SKM-1 treated with dmso at 0.1 percent for 144 hours (cell line): ENCODE measurements at regions not wholly inside any gene's neighbourhood (a gene's known extent, or its start where the extent isn't known, plus 50 kb on each side); places are given as distances from the start of the nearest gene placed in this dataset.

ENCODE experiments used
- DNase-seq: peaks from one replicate; lab custom pipeline; 2025; ENCODE audit not compliant: unreplicated experiment; lab: John Stamatoyannopoulos, UW

DNA sequence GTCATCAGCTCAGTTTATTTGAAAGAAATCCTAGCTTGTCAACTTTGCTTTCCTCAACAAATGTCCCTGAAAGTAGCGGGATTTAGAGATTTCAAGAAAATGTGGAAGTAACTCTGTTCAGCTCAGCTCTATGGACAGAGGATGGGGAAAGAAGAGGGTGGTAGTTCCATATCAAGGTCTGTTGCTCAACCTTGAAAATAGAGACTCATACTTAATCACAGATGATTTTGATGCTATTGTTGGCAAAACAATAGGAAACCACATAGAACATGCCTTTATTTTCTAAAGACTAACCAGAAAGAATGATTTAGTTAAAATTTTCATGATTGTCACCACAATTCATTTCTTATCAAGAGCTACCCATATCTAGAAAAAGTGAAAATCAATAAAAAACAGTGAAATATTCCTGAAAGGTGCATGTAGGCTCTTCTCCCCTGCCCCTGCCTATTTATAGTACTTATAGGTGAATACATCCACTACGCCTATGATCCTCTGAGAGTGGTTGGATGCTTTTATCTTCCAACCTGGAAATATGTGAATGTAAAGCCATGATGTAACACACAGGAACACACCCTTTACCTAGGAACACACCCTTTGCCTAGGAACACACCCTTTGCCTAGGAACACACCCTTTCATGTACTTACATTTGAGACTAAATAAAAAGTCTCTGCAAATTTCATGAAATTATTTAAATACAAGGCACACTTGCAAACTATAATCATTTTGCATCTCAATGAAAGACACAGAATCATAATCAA lies 65.8 kb downstream of the ETAA1 start:
- no peak for DNase-seq

DNA sequence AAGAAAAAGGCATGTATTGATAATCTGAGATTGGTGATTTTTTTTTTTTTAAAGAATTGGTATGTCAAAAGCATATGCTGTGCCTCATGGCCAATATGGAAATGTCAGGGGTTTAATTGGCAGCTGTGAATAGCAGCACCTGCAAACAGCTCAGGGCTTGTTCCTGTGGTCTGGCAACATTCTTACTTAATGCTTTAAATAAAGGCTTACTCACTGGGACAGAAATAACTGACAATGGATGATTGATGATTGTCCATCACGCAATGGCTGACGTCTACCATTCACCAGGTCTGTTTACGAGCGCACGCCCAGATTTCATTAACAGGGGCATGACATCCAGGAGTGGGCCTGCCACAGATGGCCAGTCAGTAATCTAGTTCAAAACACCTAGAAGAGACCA lies 66.7 kb downstream of the ETAA1 start:
- DNase-seq, result no peak

DNA sequence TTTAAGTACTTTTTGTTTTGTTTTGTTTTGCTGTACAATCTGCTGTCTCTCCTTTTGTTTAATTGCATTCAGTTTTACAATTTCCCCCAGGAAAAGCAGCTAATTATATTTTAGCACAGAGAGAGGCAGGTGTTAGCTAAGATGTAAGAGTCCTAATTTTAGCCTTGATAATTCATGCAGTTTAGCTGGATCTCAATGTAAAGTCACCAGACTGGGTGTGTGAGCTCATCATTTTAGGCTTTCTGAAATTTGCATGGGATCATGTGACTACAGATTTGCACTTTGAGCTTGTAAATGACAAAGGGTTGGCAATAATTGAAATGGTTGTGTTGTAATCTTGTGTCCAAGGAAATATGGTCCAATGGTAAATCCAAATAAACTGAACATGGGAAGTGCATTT lies 68.5 kb downstream of the ETAA1 start:
- DNase-seq, result no peak

DNA sequence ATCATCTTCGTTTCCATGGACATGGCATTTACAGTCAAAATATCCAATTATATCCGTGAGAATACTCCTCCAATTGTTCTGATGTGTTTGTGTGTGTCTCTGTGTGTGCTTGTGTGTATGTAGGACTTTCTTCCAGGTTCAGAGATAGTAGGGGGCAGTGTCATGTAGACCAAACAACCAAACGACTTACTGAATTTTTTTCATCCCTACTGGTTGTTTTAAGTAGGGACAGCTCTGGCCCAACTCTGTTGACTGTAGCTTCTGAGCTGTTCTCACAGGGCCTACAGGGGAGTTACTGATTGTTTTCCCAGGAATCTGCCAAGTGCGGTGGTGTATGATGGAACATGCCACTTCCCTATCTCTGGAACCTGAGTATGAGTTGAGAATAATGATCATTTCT lies 69.6 kb downstream of the ETAA1 start:
- DNase-seq, result no peak

DNA sequence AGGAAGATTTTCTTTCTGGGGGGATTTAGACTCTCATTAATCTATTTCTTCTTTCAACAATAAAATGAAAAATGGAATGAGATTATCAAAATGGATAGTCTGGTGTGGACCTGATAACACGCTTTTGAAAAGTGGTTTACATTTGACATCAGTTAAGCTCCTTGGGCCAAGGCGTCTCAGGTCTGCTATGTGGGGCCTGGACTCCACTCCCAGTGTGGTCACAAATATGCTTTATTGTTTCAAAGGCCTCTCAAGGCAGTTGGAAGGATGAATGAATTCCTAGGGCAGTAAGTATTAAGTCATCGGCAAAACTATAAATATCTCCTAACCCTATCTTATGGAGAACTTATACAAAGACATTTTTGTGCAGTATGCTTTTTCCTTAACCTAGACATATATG lies 74.5 kb downstream of the ETAA1 start:
- no peak for DNase-seq

DNA sequence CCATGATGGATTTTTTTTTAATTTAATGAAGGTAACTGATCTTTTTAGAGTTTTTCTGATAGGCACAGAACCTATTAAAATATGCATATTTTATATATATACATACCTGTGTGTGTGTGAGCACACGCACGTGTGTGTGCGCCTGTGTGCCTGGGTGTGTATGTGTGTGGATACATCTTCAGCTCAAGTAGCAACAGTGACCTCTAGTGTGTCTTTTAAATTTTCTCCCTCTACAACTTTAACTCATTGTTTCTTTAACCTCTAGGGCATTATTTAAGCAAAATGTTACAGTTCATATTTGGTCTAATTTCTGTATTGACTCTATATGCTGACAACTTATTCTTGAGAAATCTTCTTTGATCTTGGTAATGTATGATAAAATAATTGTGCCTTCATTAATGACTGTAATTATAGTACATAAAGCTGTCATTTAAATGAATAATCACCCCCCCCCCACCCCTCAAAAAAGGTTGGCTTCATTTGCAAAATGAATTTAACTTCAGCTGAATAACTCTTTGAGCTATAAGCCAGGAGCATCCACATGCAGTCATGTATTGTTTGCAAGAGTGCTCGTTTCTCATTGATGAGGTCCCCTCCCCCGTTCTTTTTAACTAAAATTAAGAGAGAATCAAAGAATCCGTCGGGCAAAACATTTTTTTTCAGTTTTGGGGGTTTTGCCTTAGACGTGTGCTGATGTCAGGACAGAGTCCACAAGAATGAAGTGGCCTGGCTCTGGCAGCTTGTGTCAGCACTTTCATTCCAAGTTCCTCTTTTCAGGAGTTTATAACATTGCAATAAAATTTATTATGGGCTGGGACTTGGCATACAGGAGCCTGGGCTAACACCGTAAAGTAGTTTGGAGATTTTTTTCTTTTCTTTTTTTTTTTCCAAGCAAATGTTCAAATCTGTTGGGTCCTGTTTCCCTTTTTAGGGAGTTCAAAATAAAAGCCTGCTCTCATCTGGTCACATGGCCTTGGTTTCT lies 80.0 kb downstream of the ETAA1 start:
- no peak for DNase-seq

DNA sequence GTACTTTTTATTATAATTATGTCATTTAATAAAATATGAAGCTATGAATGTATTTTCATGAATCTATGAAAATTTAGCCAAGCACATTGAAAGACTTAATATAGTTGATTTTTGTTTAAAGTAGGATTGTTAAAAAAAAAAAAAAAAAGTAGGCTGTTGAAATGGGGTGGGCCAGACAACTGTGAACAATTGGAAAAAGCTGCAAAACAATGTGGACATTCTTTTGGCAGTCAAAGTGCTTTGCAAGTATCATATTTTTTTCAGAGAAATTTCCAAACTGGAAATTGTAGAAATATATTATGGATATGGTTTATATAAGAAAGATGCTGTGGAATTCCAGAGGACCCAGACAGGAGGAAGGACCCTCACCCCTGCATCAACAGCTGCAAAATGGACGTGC lies 82.1 kb downstream of the ETAA1 start:
- no peak for DNase-seq

DNA sequence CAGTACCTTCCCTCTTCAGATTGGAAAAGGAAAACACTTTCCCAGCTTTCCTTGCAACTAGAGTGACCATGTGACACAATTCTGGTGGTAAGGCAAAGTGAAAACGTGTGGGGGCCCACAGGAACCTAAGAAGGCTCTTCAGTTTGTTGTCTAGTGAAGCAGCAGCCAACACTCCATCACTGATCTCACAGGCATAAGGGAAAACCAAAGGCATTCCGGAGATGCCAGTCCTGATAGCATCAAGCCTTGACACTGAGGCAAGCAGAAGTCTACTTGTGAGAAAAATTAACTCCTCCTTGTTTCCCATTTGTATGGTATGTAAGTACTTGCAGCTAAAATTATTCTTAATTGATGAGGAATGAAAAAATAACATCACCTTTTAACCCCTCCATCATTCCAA lies 88.3 kb downstream of the ETAA1 start:
- DNase-seq, result no peak

DNA sequence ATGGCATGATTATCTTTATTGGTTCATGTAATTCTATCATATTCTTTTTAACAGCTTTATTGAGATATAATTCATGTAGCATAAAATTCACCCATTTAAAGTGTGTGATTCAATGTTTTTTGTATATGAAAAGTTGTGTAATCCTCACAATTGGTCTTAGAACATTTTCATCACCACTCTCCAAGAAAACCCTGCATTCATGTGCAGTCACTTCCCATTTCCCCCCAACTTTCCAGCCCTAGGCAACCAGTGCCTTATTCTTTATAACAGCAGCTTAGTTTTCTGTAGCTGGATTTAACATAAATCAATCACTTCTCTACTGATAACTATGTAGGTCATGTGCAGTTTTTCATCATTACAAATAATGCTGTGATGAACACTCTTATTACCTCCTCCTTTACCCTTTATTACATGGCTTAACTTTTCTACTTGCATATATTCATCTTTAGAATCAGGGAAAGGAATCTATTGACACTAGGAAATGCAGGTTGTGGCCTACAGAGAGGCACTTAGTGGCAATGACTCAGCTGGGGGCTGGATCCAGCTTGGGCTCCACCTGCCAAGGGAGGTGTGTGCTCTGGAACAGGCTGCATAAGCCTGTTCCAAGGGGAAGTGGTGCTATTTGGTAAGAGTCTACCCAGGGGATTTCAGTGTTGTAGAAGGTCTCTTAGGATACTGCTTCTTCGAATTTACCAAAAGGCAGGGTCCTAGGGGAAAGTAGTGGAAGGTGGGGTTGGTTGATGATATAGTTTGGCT lies 89.1 kb downstream of the ETAA1 start:
- no peak for DNase-seq

DNA sequence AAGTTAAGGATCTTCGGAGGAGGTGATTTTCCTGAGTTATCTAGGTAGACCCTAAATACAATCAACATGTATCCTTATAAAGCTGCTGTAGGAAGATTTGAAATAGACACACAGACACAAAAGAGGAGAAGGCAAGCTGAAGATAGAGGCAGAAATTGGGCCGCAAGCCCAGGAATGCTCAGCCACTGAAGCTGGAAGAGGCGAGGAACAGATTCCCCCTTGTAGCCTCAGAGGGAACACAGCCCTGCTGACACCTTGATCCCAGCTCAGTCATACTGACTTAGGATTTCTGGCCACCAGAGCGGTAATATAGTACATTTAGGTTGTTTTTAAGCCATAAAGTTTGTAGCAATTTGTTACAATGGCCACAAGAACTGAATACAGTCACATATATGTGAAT lies 90.9 kb downstream of the ETAA1 start:
- DNase-seq, result no peak

DNA sequence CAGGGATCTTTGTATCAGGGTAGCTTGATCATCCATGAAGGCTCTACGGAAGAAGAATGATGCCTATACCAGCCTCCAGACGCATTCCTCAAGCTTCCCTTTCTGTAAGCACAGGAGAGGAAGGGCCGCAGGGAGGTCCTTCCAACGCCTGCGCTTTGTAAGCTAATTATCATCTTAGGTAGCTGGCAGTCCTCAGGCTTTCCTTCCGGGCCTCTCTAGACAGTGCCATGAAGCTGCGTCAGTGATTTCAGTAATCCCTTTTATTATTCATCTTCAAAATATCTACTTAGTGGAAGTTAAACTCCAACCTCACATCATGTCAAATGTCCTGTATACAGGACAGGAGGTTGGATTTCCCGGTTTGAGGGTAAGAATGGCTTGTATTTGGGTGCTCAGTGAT lies 92.3 kb downstream of the ETAA1 start:
- DNase-seq, result no peak

DNA sequence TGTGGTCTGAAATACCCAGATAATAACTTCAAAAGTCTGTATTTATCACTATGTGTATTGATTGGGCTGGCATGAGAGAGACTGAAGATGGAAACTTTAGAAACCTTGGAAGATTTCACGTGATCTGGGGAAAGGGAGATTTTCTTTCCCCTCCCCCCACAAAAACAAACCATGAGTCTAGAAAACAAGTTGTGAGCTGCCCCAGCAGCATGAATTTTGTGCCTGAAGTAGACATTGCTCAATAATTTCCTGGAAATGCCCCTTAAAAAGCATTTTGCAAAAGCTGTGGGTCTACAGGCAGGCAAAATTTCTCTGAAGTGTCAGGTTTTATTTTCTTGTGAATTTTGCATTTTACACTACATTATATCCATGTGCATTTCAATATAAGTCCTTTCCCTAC lies 101.8 kb downstream of the ETAA1 start:
- DNase-seq, result no peak

DNA sequence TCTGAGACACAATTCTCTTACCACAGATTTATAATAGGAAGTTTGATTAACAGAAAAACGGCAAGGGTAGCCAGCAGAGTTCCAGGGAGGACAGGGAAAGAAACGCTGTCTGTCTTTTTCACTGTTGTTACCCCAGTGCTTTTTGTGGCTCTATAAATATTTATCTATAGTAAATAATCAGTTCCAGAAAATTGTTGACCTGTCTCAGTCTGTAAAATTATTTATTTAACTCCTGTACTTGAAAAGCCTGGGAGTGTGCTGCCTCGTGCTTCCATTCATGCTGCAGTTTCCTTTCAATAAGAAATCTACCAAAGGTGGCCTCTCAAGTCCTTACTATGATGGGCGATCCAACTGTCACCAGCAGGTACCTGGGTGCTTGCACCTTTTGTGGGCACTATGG lies 102.9 kb downstream of the ETAA1 start:
- DNase-seq, result no peak

DNA sequence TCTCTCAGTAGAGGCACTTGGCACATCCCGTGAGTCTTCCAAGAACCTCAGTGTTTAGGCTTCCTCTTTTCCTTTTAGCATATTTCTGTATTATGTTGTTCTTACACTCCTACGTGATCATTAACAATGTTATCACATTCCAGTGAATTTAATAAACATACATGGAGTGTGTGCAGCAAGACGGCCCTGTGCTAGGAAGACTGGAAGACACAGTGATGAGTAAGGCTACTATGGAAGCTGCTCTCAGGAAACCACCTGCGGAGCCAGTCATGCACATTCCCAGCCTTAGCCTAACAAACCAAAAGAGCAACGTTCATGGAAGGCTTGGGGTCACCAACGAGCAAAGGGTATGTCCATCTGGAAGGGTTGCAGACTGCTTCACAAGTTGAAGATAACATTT lies 103.4 kb downstream of the ETAA1 start:
- DNase-seq, result no peak

DNA sequence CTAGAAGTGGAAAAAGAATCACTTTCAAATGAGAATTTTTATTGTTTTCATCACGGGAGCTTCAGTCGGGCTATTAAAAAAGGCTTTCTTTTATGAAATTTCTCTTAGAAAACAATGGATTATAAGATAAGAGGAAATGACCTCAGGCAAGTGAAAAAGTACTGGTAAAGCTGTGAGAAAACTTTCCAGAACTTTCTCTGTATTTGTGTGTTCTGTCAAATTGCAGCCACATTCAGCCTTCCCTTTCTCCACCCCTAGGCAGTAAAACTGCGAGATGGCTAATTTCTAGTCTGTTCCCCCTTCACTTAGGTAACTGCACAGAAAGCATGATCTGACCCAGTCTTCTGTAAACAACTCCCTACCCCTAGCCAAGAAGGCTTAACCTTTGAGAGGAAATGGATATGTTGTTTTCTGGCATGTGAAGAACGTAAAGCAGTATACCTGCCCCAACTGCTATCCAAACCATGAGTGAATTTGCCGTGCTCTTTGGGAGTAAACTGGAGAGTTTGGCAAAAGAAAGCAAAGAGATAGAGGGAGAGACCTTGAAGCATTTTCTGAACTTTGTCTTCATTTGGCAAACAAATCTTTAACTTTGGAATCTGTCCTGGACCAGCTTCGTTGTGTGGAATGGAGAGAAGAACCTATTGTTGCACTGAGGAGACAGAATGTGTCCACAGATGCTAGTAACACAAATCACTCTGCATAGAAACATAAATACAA lies 105.4 kb downstream of the ETAA1 start:
- no peak for DNase-seq

DNA sequence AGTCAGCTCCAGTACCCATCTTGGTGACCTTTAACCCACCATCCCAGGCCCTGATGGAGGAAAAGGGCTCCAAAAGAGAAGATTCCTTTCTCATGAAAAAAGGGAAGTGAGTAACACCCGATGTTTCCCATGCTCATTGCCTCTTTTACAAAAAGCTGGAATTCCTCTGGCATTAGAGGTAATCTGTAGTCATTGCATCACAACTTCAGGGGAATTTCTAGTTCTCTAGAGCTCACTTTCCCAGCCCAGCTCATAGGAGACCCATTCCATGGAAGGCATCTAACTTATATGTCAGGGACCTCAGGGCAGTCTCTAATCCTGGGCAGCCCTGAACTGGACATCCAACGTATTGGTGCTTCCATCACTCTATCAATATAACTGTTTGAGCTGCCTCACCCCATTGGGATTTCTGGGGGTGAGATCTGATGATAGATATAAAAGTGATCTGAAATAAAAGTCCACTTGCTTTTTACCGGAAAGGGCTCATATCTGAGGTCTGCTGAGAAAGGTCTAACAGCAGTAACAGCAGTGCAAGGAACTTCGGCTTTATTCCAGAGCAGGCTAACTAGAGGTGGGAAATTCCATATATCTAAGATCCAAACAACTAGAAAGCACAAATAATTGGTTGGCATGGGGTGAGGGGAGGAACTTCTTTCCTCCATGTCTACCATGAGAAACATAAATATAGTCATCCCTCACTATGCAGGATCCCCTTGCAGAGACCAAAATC lies 106.1 kb downstream of the ETAA1 start:
- no peak for DNase-seq

DNA sequence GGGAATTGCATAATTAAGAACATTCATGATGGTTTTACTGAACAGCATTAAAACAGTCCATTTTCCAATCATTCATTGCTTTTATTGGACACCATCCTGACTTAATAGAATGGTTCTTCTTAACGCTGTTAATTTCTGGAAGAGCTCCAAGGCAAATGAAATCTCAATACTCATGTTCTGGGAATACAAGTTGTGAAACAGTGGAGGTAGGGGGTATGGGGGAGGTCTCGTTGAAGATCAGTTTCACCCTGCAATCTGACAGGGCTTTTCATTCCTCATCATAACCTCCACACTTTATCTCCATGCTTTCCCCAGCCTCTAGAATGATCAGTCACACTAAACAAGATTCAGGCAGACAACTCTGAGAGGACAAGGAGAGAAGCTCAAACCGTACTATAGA lies 113.6 kb downstream of the ETAA1 start:
- DNase-seq, result no peak

DNA sequence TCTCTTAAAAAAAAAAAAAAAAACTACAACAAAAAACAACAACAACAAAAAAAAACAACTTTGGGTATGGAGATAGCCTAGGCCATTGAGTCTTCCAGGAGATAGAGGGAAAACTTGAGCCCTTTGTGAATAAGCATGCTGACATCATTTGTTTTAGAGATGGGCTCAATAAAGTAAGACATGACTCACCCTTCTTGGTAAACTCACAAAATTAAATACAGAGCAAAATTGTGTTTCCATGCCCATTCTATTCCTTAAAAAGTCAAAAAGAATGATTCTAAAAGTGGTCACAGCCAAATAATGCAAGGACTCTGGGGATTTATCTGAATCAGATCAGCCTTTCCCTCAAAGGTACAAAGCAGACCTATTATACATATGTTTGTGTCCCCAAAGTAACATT lies 117.4 kb downstream of the ETAA1 start:
- DNase-seq, result no peak

DNA sequence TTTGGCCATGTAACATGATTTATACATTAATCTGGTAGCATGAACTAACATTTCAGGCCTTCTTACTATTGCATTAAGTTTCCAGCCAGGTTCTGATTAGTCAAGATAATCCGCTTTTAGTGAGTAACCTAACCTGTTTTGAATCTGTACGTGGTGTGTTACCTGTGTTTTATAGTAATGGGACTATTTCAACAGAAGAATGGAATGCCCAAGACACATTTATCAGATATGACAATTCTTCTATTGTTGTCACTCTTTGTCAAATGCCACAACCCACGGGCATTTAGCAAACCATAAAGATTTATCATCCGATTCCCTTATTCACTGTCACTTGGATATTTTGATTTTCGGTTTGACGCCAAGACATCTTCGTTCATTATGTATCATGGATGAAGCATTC lies 117.9 kb downstream of the ETAA1 start:
- DNase-seq, result no peak

DNA sequence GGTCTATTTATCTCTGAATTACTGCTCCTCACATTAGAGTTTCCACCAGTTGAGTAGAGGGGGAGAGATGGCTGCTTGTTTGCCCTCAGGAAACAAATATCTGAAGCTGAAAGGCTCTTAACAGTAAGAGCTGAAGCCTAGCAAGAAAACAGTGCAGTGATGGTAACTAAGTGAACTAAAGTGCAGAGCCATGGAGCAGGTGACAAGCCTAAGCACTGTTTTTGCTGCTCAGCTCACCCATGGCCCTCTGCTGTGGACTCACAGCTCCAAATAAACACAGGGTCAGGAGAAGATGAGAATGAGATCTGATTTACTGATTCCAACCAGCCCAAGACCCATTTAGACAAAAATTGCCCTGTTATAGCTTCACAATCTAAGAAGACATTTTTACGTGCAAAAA lies 118.4 kb downstream of the ETAA1 start:
- DNase-seq, result no peak
